ENCODE measurements at regions not wholly inside any gene's neighbourhood (a gene's known extent, or its start where the extent isn't known, plus 50 kb on each side); places are given as distances from the start of the nearest gene placed in this dataset.

DNA sequence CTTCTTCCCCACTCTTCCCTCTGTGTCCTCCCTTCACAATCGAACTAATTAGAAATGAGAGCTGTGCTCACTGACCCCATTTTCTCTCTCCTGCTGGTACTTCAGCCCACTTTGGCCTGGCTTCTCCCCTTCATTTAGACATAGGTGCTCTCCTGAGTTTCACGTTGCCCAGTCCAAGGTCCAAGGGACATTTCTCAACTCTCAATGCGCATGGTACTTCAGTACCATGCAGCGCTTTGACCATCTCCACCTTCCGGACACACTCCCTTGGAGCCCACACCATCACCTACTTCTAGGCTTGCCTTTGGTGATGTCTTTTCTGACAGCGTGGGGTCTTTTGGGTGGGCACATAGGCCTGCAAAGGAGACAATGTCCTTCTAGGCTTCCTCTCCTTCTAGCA, 99.7 kb downstream of the ABHD5 start:
- no peak for DNase-seq
- Histone ChIP-seq H3K23ac (ENCODE audit: insufficient read length, low read depth, low read length) (no peak overlapping the region), H2BK12ac (ENCODE audit: insufficient read length, low read depth, low read length) (no peak overlapping the region)

More for the DNA sequence above, 99.7 kb downstream of the ABHD5 start:
- Histone ChIP-seq H3K4ac (ENCODE audit: low read depth, low read length) (no peak overlapping the region), H3K27me3 (ENCODE audit: insufficient read depth, low read length) (no peaks in the 10 kb centered on the region), H2BK120ac (ENCODE audit: low read depth, low read length, poor library complexity, severe bottlenecking) (no peak overlapping the region), H4K20me1 (ENCODE audit: control insufficient read depth, insufficient read depth, insufficient read length) (no peaks in the 10 kb centered on the region), H4K8ac (replicated peaks; ENCODE audit: insufficient read length, low read depth, low read length) (no peak overlapping the region), H3K23me2 (ENCODE audit: insufficient read length, low read depth, low read length, poor library complexity, severe bottlenecking) (no peaks in the 10 kb centered on the region), H2BK15ac (ENCODE audit: low read depth, low read length) (no peak overlapping the region), H2BK5ac (ENCODE audit: insufficient read length, low read length) (no peak overlapping the region), H3K9me3 (ENCODE audit: control insufficient read depth, low read depth, low read length) (no peaks in the 10 kb centered on the region), H3K79me1 (ENCODE audit: insufficient read depth, low read depth, low read length, poor library complexity, severe bottlenecking) (no peaks in the 10 kb centered on the region), H3K9ac (ENCODE audit: extremely low read depth, insufficient read length, low read length) (no peak overlapping the region), H2AFZ (ENCODE audit: low read length) (no peak overlapping the region), H3K79me2 (ENCODE audit: insufficient read depth, low read length) (no peaks in the 10 kb centered on the region), H3K14ac (ENCODE audit: insufficient read depth, low read length) (no peak overlapping the region), H4K5ac (ENCODE audit: insufficient read length, low read depth, low read length) (no peak overlapping the region), H3K4me1 (ENCODE audit: insufficient read depth, low read length) (no peaks in the 10 kb centered on the region), H3K18ac (ENCODE audit: insufficient read length, low read depth, low read length) (no peak overlapping the region), H3T11ph (ENCODE audit: low read length) (no peak overlapping the region), H3K4me2 (ENCODE audit: insufficient read depth, insufficient read length, low read length) (no peak overlapping the region), H3K27ac (ENCODE audit: insufficient read length, low read depth, low read length) (no peak overlapping the region), H3K56ac (ENCODE audit: insufficient read length, low read depth, low read length) (no peak overlapping the region), H2AK5ac (ENCODE audit: insufficient read length, low read length) (no peak overlapping the region), H4K91ac (ENCODE audit: insufficient read length, low read depth, low read length) (no peak overlapping the region), H2BK20ac (ENCODE audit: low read depth, low read length, poor library complexity, severe bottlenecking) (no peak overlapping the region)
- Mint-ChIP-seq H3K27me3 (ENCODE audit: low read depth) (peaks cover 29% of the 10 kb centered on the region), H3K4me3 (no peak overlapping the region), H3K27ac (no peak overlapping the region), H3K4me1 (no peaks in the 10 kb centered on the region), H3K36me3 (ENCODE audit: insufficient read depth in 1 of 3, low read depth in 3 of 3) (no peaks in the 10 kb centered on the region), H3K9me3 (no peaks in the 10 kb centered on the region; a peak in 1 of 5 replicates)
- WGBS (ENCODE audit: extremely low coverage, insufficient read length, low lambda C conversion rate), result no CpG with 5 or more reads among the region's 6 CpGs
- TF ChIP-seq, protein P1, sequence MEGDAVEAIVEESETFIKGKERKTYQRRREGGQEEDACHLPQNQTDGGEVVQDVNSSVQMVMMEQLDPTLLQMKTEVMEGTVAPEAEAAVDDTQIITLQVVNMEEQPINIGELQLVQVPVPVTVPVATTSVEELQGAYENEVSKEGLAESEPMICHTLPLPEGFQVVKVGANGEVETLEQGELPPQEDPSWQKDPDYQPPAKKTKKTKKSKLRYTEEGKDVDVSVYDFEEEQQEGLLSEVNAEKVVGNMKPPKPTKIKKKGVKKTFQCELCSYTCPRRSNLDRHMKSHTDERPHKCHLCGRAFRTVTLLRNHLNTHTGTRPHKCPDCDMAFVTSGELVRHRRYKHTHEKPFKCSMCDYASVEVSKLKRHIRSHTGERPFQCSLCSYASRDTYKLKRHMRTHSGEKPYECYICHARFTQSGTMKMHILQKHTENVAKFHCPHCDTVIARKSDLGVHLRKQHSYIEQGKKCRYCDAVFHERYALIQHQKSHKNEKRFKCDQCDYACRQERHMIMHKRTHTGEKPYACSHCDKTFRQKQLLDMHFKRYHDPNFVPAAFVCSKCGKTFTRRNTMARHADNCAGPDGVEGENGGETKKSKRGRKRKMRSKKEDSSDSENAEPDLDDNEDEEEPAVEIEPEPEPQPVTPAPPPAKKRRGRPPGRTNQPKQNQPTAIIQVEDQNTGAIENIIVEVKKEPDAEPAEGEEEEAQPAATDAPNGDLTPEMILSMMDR (conservative IDR thresholded peaks at IDR 0.05), result no peak

All from H9 (cell line).